Activated naive CD8-positive, alpha-beta T cell treated with anti-CD3 and anti-CD28 coated beads, Interleukin-2, amount 50 U/mL, for 24 hours (primary cell): ENCODE measurements at regions not wholly inside any gene's neighbourhood (a gene's known extent, or its start where the extent isn't known, plus 50 kb on each side); places are given as distances from the start of the nearest gene placed in this dataset.
"Not testable (repeated sequence)": the region's sequence is repeated elsewhere in the genome, so short reads cannot be mapped to it uniquely, and the experiment has no call there.

Source experiments
- ATAC-seq: fragments of 150-1000 bp; cut with Tn5 transposase; one replicate; pipeline ENCODE4 v1.10.0; 2021
- DNase-seq: peaks from one replicate; pipeline ENCODE4 v3.0.0; 2021
- H3K27ac Mint-ChIP-seq: one replicate; pipeline ENCODE4 v1.8.0; 2021; ENCODE audit warnings: mild to moderate bottlenecking, mixed read lengths
- H3K27me3 Mint-ChIP-seq: one replicate; pipeline ENCODE4 v1.8.0; 2021; ENCODE audit warnings: mixed read lengths
- H3K36me3 Mint-ChIP-seq: one replicate; pipeline ENCODE4 v1.8.0; 2021; ENCODE audit warnings: low read depth, mixed read lengths
- H3K4me1 Mint-ChIP-seq: one replicate; pipeline ENCODE4 v1.8.0; 2021; ENCODE audit warnings: mixed read lengths
- H3K4me3 Mint-ChIP-seq: one replicate; pipeline ENCODE4 v1.8.0; 2021; ENCODE audit warnings: mild to moderate bottlenecking, moderate library complexity, mixed read lengths
- H3K9me3 Mint-ChIP-seq: one replicate; pipeline ENCODE4 v1.8.0; 2021; ENCODE audit warnings: mixed read lengths

DNA sequence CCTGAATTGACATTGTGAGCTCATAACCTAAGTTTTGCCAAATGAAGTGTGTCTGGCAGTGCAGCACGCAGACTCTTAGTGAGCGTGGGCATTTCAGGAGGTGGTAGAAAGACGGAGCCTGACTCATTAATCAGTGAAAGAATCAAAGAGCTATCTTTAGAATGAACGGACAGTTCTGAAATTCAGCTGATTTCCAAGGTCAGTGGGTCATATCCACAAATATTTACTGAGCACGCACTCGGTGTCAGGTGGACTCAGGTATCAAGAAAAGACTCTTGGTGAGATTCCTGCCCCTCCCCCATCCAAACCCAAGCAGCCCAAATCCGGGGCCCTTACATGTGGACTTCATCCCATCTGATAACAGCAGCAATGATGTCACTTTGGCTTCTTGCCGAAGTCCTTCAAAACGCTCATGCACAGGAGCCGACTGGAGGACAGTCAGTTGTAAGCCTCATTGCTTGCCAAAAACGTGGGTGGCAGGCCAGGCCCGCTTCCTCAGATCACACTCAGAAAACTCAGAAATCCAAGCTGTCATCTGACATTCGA lies 185.8 kb downstream of the HS3ST3A1 start:
- Mint-ChIP-seq H3K4me3 (no peak overlapping the region), H3K27me3 (peaks cover 16% of the 10 kb centered on the region), H3K4me1 (no peaks in the 10 kb centered on the region), H3K36me3 (no peaks in the 10 kb centered on the region), H3K27ac (no peak overlapping the region), H3K9me3 (peaks cover 4% of the 10 kb centered on the region)
- DNase-seq (no peak), ATAC-seq (no peak)

DNA sequence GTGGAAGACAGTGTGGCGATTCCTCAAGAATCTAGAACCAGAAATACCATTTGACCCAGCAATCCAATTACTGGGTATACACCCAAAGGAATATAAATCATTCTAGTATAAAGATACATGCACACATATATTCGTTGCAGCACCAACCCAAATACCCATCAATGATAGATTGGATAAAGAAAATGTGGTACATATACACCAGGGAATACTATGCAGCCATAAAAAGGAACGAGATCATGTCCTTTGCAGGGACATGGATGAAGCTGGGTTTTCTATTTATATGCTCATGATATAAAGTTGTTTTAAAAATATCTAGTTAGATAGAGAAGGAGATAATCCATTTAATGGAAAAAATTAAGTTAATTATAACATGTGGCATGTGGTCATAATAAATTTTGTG lies 186.5 kb downstream of the HS3ST3A1 start:
- not testable (repeated sequence) for DNase-seq, H3K9me3 Mint-ChIP-seq, H3K4me3 Mint-ChIP-seq, H3K4me1 Mint-ChIP-seq, H3K27ac Mint-ChIP-seq, H3K36me3 Mint-ChIP-seq, ATAC-seq
- H3K27me3 Mint-ChIP-seq, result peaks cover 12% of the 10 kb centered on the region

DNA sequence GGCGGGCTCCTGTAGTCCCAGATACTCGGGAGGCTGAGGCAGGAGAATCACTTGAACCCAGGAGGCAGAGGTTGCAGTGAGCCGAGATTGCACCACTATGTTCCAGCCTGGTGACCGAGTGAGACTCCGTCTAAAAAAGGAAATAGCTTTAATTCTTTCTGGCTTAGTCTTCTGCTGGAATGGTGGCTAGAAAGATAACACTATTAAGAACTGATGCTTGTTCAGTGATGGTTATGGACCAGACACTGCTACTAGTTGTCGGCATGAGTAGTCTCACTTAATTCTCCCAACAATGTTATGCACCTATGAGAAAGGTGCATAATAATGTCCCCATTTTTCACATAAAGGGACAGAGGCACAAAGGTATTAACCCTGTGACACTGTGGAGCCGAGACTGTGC lies 188.7 kb downstream of the HS3ST3A1 start:
- no peak overlapping the region for H3K4me3 Mint-ChIP-seq
- H3K9me3 Mint-ChIP-seq, result peaks cover 4% of the 10 kb centered on the region
- H3K27ac Mint-ChIP-seq, result no peak overlapping the region
- H3K4me1 Mint-ChIP-seq, result no peaks in the 10 kb centered on the region
- H3K36me3 Mint-ChIP-seq, result no peaks in the 10 kb centered on the region
- no peak for DNase-seq
- ATAC-seq, result no peak
- H3K27me3 Mint-ChIP-seq, result peaks cover 7% of the 10 kb centered on the region

DNA sequence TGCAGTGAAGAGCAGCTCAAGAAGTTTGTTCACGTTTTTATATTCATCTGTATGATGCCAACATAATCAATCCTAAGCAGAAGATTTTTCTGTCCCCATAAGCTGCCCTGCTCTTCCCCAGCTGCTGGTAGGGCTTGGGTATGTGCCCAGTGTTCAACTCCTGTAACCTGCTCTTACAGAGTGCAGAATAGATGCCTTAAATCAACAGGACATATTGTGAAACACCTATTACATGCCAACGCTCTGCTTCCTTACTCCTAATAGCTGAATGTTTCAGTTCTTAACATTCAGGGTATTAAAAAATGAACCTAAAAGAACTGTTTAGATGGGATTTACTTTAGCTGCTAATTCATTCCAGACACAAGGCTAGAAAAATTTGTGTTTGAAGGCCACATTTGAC lies 190.9 kb downstream of the HS3ST3A1 start:
- no peak for DNase-seq
- Mint-ChIP-seq H3K9me3 (peaks cover 4% of the 10 kb centered on the region), H3K4me1 (no peaks in the 10 kb centered on the region), H3K4me3 (no peak overlapping the region), H3K27me3 (peaks cover 4% of the 10 kb centered on the region), H3K27ac (no peak overlapping the region), H3K36me3 (no peaks in the 10 kb centered on the region)
- ATAC-seq, result no peak

DNA sequence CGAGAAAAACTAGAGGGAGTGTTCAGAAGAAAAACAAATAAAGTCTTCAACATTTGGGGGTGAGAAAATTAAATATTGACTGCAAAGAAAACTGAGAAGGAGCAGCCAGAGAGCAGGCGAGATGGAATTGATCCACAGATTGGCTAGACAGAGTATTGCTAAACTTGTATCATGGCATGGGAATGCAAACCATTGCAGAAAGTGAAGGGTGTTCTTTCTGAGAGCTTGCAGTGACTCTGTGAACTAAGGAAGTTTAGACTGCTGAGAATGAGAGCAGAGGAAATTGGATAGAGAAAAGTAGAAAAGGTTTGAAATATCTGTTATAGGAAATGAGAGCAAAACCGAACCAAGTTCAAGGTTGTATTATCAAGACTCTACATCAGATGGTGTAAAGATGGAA lies 191.5 kb downstream of the HS3ST3A1 start:
- H3K27me3 Mint-ChIP-seq, result no peaks in the 10 kb centered on the region
- no peak for DNase-seq
- H3K27ac Mint-ChIP-seq, result no peak overlapping the region
- H3K4me1 Mint-ChIP-seq, result no peaks in the 10 kb centered on the region
- no peak overlapping the region for H3K4me3 Mint-ChIP-seq
- no peak for ATAC-seq
- H3K36me3 Mint-ChIP-seq, result no peaks in the 10 kb centered on the region
- H3K9me3 Mint-ChIP-seq, result no peaks in the 10 kb centered on the region

DNA sequence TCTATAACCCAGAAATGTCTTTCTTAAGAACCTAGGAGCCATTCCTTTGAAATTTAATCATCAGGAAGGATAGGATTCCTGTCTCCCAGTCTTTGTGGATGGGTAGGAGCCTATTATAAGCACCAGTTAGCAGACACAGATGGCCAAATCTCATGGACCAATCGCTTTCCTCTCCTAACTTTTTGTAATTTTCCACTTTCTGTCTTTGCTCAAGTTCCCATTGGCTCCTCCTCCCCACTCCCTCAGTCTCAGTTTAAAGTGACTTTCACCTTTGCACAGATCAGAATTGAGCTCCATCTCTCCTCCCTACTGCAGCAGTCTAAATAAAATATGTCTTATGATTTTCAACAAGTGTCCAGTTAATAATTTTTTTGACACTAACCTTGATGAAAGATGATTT lies 192.3 kb downstream of the HS3ST3A1 start:
- no peaks in the 10 kb centered on the region for H3K9me3 Mint-ChIP-seq
- ATAC-seq (no peak), DNase-seq (no peak)
- H3K4me3 Mint-ChIP-seq, result no peak overlapping the region
- H3K36me3 Mint-ChIP-seq, result no peaks in the 10 kb centered on the region
- no peaks in the 10 kb centered on the region for H3K27me3 Mint-ChIP-seq
- H3K4me1 Mint-ChIP-seq, result no peaks in the 10 kb centered on the region
- H3K27ac Mint-ChIP-seq, result no peak overlapping the region

DNA sequence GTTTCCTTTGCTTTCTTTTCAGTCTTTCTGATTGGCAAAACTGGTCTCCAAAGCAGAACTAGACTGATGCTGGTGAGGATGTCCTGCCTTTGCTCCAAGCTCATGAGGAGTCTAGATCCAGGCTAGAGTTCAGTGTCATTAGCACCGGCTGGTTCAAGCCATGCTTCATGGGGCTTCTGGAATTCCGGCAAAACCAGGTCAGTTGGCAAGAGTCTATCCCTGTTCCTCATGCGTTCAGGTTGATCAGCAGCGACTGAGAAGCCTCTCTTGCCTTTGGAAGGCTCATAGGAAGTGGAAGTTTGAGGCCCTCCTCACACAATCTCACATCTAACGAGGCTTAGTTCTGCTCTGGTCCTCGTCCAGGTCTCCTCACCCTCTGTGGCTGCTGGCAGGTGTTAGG lies 194.3 kb downstream of the HS3ST3A1 start:
- DNase-seq (no peak), ATAC-seq (no peak)
- H3K9me3 Mint-ChIP-seq, result peaks cover 1% of the 10 kb centered on the region
- no peaks in the 10 kb centered on the region for H3K4me1 Mint-ChIP-seq
- H3K4me3 Mint-ChIP-seq, result no peak overlapping the region
- H3K36me3 Mint-ChIP-seq, result no peaks in the 10 kb centered on the region
- peaks cover 2% of the 10 kb centered on the region for H3K27me3 Mint-ChIP-seq
- no peak overlapping the region for H3K27ac Mint-ChIP-seq

DNA sequence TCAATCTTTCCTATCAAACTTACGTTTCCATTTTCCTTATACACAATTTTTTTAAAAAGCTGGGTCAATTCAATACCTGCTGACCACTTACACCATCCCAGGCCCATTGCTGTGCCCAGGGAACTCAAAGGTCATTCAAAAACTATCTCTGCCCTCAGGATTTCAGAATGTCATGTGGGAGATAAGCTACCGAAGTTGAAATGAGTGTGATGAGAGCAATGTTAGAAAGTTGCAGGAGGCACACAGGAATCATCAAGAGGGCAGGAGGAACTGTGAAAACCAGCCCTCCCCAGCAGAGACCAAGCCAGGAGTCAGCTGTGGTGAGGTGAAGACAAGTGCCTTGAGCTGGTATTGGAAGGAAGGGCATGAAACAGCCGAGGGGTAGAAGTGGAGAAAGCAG lies 195.9 kb downstream of the HS3ST3A1 start:
- H3K4me3 Mint-ChIP-seq, result no peak overlapping the region
- ATAC-seq (no peak), DNase-seq (no peak)
- no peaks in the 10 kb centered on the region for H3K4me1 Mint-ChIP-seq
- no peak overlapping the region for H3K27ac Mint-ChIP-seq
- no peaks in the 10 kb centered on the region for H3K36me3 Mint-ChIP-seq
- H3K9me3 Mint-ChIP-seq, result peaks cover 6% of the 10 kb centered on the region
- H3K27me3 Mint-ChIP-seq, result peaks cover 3% of the 10 kb centered on the region

DNA sequence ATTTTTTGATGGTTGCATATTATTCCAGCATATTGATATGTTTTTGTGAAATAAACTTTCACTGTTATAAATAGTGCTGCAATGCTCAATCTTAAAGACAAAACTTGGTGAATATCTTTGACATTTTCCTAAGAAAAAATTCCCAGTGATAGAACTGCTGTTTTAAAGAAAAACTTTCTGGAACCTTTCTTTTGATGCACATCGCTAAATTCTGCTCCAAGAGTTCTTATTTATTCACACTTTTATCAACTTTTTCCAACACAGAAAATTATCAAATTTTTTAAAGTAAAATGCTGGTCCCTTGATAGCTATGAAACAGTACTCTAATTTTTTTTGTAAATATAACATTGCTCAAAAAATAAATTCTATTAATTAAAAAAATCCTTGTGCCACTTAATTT lies 196.6 kb downstream of the HS3ST3A1 start:
- DNase-seq (no peak), ATAC-seq (no peak)
- H3K9me3 Mint-ChIP-seq, result peaks cover 6% of the 10 kb centered on the region
- no peaks in the 10 kb centered on the region for H3K4me1 Mint-ChIP-seq
- H3K27me3 Mint-ChIP-seq, result peaks cover 5% of the 10 kb centered on the region
- H3K36me3 Mint-ChIP-seq, result no peaks in the 10 kb centered on the region
- no peak overlapping the region for H3K4me3 Mint-ChIP-seq
- no peak overlapping the region for H3K27ac Mint-ChIP-seq

DNA sequence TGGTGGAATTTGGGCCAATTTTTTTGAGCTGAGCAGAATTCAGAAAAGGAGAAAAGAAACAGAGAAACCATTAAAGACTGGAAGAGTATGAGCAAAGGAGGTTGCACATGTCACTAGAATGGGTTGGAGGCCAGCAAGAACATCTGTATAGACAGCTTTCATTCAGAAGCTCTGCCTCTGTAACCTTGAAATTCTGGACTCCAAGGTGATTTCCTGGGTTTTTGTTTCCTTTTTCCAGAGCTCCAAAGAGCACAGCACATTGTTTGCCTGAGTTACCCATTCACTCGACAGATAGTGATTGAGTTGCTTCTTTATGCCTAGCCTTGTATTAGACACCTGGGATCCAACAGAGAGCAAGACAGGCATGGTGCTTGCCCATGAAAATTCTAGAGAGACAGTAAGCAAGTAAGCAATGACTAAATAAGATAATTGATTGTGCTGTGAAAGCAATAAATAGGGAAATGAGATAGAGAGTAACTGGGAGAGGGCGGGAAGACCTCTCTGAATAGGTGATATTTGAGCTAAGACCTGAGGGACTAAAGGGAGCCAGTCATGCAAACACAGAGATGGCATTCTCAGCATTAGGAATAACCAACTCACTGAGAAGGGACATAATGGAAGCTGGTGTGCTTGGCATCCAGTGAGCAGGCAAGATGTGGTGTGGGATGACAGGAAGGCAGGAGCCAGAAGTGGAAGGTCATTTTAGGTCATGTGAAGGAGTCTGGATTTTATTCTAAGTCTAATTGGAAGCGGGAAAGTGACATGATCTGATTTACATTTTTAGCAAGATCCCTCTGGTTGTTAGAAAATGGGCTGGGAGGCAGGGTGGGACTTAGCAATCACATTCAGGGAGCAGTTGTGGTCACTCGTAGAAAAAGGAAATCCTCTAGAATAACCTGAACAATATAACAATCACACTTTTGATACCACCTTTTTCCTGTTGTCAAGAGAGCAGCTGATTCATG lies 197.5 kb downstream of the HS3ST3A1 start:
- Mint-ChIP-seq H3K9me3 (peaks cover 6% of the 10 kb centered on the region), H3K4me1 (no peaks in the 10 kb centered on the region), H3K27me3 (peaks cover 5% of the 10 kb centered on the region), H3K27ac (no peak overlapping the region), H3K36me3 (no peaks in the 10 kb centered on the region), H3K4me3 (no peak overlapping the region)
- no peak for ATAC-seq
- no peak for DNase-seq

DNA sequence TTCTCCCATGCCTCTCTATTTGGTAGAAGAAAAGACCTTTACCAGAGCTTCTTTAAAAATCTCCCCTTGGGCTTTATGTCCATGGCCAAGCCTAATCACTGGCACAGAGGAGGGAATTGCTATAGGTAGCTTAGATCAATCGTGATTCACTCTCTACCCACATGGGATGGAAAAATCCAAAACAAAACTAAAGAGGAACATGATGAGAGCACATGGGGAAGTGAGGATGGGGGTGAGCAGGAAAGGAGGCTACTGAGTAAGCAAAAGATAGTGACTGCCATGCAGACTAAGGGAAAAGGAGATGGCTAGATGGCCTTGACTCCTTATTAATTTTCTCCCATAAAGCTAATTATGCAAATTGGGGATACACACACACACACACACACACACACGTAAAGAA lies 201.2 kb downstream of the HS3ST3A1 start:
- Mint-ChIP-seq H3K27ac (no peak overlapping the region), H3K9me3 (peaks cover 6% of the 10 kb centered on the region), H3K4me3 (no peak overlapping the region), H3K27me3 (peaks cover 5% of the 10 kb centered on the region), H3K36me3 (no peaks in the 10 kb centered on the region), H3K4me1 (no peaks in the 10 kb centered on the region)
- DNase-seq, result no peak
- ATAC-seq, result no peak

DNA sequence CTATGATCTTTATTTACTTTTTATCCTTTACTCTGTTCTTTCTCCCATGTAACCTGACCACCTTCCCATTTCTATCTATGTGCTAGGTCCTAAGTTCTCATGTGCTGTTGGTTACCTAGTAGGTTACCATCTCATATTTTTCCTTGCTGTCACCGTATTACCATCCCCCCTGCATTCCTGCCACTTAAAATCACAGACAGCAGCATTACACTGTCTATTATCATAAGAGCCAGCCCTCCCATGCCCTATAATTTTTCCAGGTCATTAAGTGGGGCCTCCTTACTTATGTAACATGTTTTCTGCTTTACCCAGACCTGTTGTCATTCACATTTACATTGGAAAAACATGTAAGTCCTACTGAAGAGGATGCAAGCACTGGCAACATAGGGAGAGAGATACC lies 202.9 kb downstream of the HS3ST3A1 start:
- H3K27me3 Mint-ChIP-seq, result peaks cover 5% of the 10 kb centered on the region
- DNase-seq (no peak), ATAC-seq (no peak)
- H3K4me3 Mint-ChIP-seq, result no peak overlapping the region
- no peaks in the 10 kb centered on the region for H3K4me1 Mint-ChIP-seq
- H3K9me3 Mint-ChIP-seq, result peaks cover 6% of the 10 kb centered on the region
- no peak overlapping the region for H3K27ac Mint-ChIP-seq
- H3K36me3 Mint-ChIP-seq, result no peaks in the 10 kb centered on the region

DNA sequence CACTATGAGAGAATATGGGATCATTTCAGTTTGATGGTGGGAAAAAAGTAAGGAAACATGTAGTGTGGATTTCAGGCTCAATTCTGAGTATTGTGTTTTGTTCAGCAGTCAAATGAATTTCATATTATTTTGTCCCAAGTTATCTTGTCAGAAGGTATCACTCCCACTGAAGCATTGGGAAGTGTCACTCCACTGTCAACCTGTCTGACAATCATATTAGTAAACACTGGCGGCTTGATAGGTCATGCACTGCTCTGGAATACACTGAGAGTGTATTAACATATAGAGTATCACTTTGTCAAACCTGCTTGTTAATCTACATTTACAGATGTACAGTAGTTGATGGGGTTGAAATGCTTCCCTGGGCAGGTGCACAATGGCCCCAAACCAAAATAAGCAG lies 203.6 kb downstream of the HS3ST3A1 start:
- no peak overlapping the region for H3K27ac Mint-ChIP-seq
- no peak overlapping the region for H3K4me3 Mint-ChIP-seq
- DNase-seq (no peak), ATAC-seq (no peak)
- no peaks in the 10 kb centered on the region for H3K4me1 Mint-ChIP-seq
- H3K9me3 Mint-ChIP-seq, result peaks cover 6% of the 10 kb centered on the region
- H3K27me3 Mint-ChIP-seq, result peaks cover 4% of the 10 kb centered on the region
- H3K36me3 Mint-ChIP-seq, result no peaks in the 10 kb centered on the region

DNA sequence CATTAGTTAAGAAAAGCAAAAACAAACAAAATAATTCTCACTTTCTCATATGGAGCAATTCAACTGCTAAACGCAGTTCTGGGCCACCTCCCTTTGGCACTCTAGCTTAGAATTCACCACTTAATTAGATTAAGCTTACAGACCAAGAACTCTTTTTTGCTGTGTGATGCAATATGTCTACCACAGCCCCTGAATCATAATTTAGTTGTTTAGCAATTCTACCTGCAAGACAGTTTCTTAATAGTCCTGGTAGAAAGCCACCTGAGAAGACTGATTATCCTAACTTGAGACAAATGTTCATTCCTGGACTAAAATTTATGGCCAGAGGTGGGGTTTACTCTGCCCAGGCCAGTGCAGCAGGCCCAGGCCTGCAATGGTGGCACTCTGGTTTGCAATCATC lies 205.9 kb downstream of the HS3ST3A1 start:
- no peaks in the 10 kb centered on the region for H3K4me1 Mint-ChIP-seq
- no peaks in the 10 kb centered on the region for H3K9me3 Mint-ChIP-seq
- no peak overlapping the region for H3K27ac Mint-ChIP-seq
- no peaks in the 10 kb centered on the region for H3K36me3 Mint-ChIP-seq
- H3K27me3 Mint-ChIP-seq, result peaks cover 5% of the 10 kb centered on the region
- H3K4me3 Mint-ChIP-seq, result no peak overlapping the region
- ATAC-seq (no peak), DNase-seq (no peak)

DNA sequence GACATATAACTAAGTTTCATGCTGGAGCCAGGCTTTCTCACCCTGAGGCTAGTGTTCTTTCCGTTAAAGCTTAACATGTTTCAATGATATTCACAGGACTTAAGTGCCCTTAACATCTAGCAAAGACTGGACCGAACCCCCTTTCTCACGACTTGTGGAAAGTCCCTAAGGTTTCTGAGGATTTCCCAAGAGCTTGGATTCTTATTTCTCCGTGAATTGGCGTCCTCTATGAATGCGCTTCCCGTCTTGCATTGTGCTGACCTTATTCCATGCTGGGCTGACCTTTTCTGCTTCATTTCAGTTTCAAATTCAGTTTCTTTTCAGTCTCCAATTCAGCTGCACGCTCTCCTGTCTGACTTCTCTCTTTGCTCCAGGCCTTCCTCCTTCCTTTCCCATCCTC lies 206.4 kb downstream of the HS3ST3A1 start:
- H3K27me3 Mint-ChIP-seq, result peaks cover 3% of the 10 kb centered on the region
- no peaks in the 10 kb centered on the region for H3K36me3 Mint-ChIP-seq
- H3K9me3 Mint-ChIP-seq, result no peaks in the 10 kb centered on the region
- ATAC-seq (no peak), DNase-seq (no peak)
- no peak overlapping the region for H3K27ac Mint-ChIP-seq
- H3K4me1 Mint-ChIP-seq, result no peaks in the 10 kb centered on the region
- H3K4me3 Mint-ChIP-seq, result no peak overlapping the region
